Suprapubic skin (tissue), 4 donors: ENCODE measurements at regions not wholly inside any gene's neighbourhood (a gene's known extent, or its start where the extent isn't known, plus 50 kb on each side); places are given as distances from the start of the nearest gene placed in this dataset.

Source experiments
- DNase-seq, 2 donors: peaks; one replicate each; pipeline ENCODE4 v3.0.0-alpha.2; 2019; ENCODE audit warnings: low spot score in 2 of 2
- H3K27ac ChIP-seq: fragments of 200-600 bp; sonication (generic); one replicate; pipeline ENCODE4 v1.5.1; 2019
- H3K27me3 ChIP-seq: fragments of 200-600 bp; sonication (generic); one replicate; pipeline ENCODE4 v1.5.1; 2019
- H3K36me3 ChIP-seq: fragments of 200-600 bp; sonication (generic); one replicate; pipeline ENCODE4 v1.5.1; 2019
- H3K4me1 ChIP-seq: fragments of 200-600 bp; sonication (generic); one replicate; pipeline ENCODE4 v1.5.1; 2019
- H3K4me3 ChIP-seq: fragments of 200-600 bp; sonication (generic); one replicate; pipeline ENCODE4 v1.5.1; 2019; ENCODE audit warnings: mild to moderate bottlenecking
- H3K9me3 ChIP-seq: fragments of 200-600 bp; sonication (generic); one replicate; pipeline ENCODE4 v1.5.1; 2019
- EP300 ChIP-seq: sonication (generic); formaldehyde crosslinking; IDR thresholded peaks from one replicate; pipeline ENCODE4 v1.6.1; 2017; ENCODE audit warnings: antibody characterized with exemption
- POLR2A ChIP-seq, 2 donors: fragments of 450-650 bp; IDR thresholded peaks; one replicate each; pipeline ENCODE4 v1.6.1; 2017; ENCODE audit warnings: antibody characterized with exemption in 2 of 2, mild to moderate bottlenecking in 2 of 2, moderate library complexity in 2 of 2
- POLR2AphosphoS5 ChIP-seq, 3 donors: sonication (generic); formaldehyde crosslinking; IDR thresholded peaks; one replicate each; pipeline ENCODE4 v1.6.1; 2017; ENCODE audit warnings: antibody characterized with exemption in 3 of 3
- WGBS: methylation state at CpG from one replicate; pipeline ENCODE4 v1.1.5; 2018; 5-methylcytosine and 5-hydroxymethylcytosine counted together
- TF ChIP-seq, protein P1 (sequence below), 2 donors: fragments of 200-600 bp in 1 of 2; fragments of 450-650 bp in 1 of 2; sonication (generic) in 1 of 2; IDR thresholded peaks; one replicate each; pipeline ENCODE4 v1.5.1; 2016 to 2019; ENCODE audit warnings: antibody characterized with exemption in 2 of 2, mild to moderate bottlenecking in 1 of 2, moderate library complexity in 1 of 2

DNA sequence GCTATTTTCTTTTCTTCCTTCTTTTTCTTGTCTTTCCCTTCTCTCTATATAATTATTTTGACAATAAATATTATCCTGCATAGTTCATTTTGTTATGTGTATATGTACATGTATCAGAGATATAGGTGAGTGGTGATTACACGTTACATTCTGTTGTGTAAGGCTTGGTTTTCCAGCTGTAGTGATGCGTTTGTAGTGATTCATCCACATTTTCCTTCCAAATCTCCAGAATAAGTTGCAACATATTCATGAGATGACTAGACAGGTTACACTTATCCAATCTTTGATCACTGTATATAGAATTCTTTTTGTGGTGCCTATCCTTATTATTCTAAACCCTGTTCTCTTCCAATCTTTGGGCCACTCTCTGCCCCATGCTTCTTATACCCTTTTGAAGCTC, 540.2 kb downstream of the GBA3 start:
- no peak overlapping the region for H3K4me3 ChIP-seq

DNA sequence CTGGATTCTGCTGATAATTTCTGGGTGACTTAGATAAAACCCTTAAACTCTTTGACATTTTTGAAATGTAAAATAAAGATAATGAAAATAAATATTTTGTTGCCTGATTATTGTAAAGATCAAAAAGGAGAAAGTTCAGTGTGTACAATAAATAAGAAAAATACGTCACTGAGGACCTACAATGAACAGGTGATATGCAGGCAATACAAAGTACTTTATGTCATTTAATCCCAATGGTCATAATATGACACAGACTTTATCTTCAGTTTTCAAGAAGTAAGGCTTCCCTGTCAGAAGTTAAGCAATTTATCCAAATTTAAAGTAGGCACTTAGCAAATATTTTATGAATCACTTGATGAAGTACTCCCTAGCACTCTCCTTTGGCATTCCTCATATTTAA, 532.8 kb downstream of the GBA3 start:
- TF ChIP-seq, protein P1, sequence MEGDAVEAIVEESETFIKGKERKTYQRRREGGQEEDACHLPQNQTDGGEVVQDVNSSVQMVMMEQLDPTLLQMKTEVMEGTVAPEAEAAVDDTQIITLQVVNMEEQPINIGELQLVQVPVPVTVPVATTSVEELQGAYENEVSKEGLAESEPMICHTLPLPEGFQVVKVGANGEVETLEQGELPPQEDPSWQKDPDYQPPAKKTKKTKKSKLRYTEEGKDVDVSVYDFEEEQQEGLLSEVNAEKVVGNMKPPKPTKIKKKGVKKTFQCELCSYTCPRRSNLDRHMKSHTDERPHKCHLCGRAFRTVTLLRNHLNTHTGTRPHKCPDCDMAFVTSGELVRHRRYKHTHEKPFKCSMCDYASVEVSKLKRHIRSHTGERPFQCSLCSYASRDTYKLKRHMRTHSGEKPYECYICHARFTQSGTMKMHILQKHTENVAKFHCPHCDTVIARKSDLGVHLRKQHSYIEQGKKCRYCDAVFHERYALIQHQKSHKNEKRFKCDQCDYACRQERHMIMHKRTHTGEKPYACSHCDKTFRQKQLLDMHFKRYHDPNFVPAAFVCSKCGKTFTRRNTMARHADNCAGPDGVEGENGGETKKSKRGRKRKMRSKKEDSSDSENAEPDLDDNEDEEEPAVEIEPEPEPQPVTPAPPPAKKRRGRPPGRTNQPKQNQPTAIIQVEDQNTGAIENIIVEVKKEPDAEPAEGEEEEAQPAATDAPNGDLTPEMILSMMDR (IDR thresholded peaks at IDR 0.05), result no peak
- TF ChIP-seq POLR2AphosphoS5 (IDR thresholded peaks at IDR 0.05) (no peak), EP300 (no peak), POLR2A (IDR thresholded peaks at IDR 0.05) (no peak)
- WGBS, result 34% methylated on average over 1 of the region's 1 CpG
- DNase-seq, result no peak
- no peaks in the 10 kb centered on the region for H3K36me3 ChIP-seq
- H3K4me3 ChIP-seq, result no peak overlapping the region
- H3K27me3 ChIP-seq, result no peaks in the 10 kb centered on the region
- no peaks in the 10 kb centered on the region for H3K9me3 ChIP-seq
- H3K4me1 ChIP-seq, result no peaks in the 10 kb centered on the region
- no peak overlapping the region for H3K27ac ChIP-seq

More for the DNA sequence above, 540.2 kb downstream of the GBA3 start:
- Histone ChIP-seq H3K27ac (no peak overlapping the region), H3K27me3 (no peaks in the 10 kb centered on the region), H3K4me1 (no peaks in the 10 kb centered on the region), H3K9me3 (no peaks in the 10 kb centered on the region), H3K36me3 (no peaks in the 10 kb centered on the region)
- no peak for TF ChIP-seq EP300
- TF ChIP-seq POLR2A (IDR thresholded peaks at IDR 0.05), result no peak
- no peak for TF ChIP-seq POLR2AphosphoS5 (IDR thresholded peaks at IDR 0.05)
- TF ChIP-seq, protein P1 (IDR thresholded peaks at IDR 0.05), result no peak
- no peak for DNase-seq
- 59% methylated on average over 2 of the region's 2 CpGs for WGBS

DNA sequence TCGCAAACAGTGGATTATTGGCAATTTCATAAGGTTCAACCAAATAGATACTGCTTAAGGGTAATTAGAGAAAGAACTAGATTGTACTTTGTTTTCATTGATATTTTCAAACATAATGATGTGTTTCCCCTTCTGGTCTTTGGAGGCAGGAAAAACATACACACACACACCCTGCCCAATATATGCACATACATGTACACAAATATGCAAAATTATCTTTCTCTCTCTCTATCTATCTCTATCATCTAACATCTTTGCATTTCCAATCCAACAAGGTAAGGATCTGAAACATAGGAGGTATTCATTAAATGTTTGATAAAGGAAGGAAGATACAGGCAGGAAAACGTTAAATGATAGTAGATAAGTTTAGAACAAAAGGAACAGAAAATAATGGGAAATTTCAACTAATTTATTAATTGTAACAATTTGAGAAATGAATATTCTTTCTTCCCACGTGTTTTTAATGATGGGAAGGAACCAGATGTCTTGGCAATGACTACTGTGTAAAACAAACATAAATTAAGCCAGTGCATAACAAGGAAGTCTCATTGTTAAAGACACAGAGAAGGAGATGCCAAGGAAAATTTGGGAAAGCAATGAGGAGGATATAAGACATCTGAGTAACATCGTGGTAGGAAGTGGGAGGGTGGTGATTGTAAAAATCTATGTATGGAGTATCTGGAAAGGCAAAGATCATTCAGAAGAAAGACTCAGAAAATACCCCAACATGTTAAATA, 532.1 kb downstream of the GBA3 start:
- no peaks in the 10 kb centered on the region for H3K9me3 ChIP-seq
- H3K36me3 ChIP-seq, result no peaks in the 10 kb centered on the region
- DNase-seq, result no peak
- H3K4me1 ChIP-seq, result no peaks in the 10 kb centered on the region
- WGBS, result 32% methylated on average over 4 of the region's 4 CpGs
- no peak overlapping the region for H3K27ac ChIP-seq
- no peaks in the 10 kb centered on the region for H3K27me3 ChIP-seq
- H3K4me3 ChIP-seq, result no peak overlapping the region
- no peak for TF ChIP-seq POLR2AphosphoS5 (IDR thresholded peaks at IDR 0.05)
- TF ChIP-seq EP300, result no peak
- no peak for TF ChIP-seq POLR2A (IDR thresholded peaks at IDR 0.05)
- TF ChIP-seq, protein P1 (IDR thresholded peaks at IDR 0.05), result no peak

DNA sequence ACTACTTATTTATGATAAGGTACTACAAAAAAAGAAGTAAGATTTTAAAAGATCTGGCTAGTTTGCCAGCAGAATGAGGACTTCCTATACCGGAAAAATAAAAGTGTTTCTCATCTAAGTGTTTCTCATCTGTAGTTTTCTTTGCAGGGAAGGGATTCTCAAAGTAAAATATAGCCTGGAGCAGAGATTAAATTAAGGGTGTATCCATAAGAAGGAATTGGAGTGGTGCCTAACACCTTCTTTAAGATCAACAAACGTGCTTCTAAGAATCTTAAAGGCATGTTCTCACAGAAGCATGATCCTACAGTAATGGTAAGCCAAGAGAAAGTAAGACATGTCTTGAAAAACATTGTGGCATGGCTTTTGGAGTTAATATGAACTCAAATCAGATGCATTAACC, 528.2 kb downstream of the GBA3 start:
- H3K4me1 ChIP-seq, result no peaks in the 10 kb centered on the region
- no peak overlapping the region for H3K27ac ChIP-seq
- H3K36me3 ChIP-seq, result no peaks in the 10 kb centered on the region
- H3K27me3 ChIP-seq, result no peaks in the 10 kb centered on the region
- no peak for DNase-seq
- WGBS, result 52% methylated on average over 2 of the region's 2 CpGs
- TF ChIP-seq, protein P1 (IDR thresholded peaks at IDR 0.05), result no peak
- TF ChIP-seq POLR2AphosphoS5 (IDR thresholded peaks at IDR 0.05), result no peak
- TF ChIP-seq POLR2A (IDR thresholded peaks at IDR 0.05), result no peak
- TF ChIP-seq EP300, result no peak
- H3K9me3 ChIP-seq, result no peaks in the 10 kb centered on the region
- no peak overlapping the region for H3K4me3 ChIP-seq

DNA sequence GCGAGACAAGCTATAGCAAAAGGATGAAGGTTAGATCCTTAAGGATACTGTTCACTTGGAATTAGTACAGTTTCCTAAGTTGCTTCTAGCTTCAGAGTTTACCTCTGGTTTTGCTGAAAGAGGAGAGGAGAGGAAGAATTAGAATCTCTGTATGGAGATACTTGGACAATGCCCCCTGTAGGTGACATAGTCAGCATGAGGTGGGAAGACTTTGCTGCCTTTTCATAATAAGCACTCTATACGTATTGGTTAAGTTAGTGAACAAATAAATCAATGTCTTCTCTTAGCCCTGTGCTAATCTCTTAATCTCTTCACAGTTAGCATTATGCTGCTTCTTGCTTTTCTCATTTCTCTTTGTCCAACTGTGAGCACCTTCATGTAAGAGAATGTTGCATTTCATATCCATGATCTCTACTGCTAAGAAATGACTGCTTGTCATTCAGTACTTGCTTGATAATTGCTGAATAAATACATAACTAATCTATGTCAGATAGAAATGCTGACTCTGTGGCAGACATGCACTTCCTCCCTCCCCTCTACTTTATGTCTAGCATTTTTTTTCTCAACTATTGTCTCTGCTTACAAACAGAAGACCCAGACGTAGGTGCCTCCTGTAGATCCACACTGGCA, 527.2 kb downstream of the GBA3 start:
- Histone ChIP-seq H3K4me3 (no peak overlapping the region), H3K27ac (no peak overlapping the region), H3K4me1 (no peaks in the 10 kb centered on the region), H3K27me3 (no peaks in the 10 kb centered on the region), H3K9me3 (no peaks in the 10 kb centered on the region), H3K36me3 (no peaks in the 10 kb centered on the region)
- TF ChIP-seq EP300 (no peak), POLR2AphosphoS5 (IDR thresholded peaks at IDR 0.05) (no peak), POLR2A (IDR thresholded peaks at IDR 0.05) (no peak)
- TF ChIP-seq, protein P1 (IDR thresholded peaks at IDR 0.05), result no peak
- DNase-seq, result no peak
- WGBS, result 64% methylated on average over 3 of the region's 3 CpGs
